HUES6 (cell line): ENCODE measurements at regions not wholly inside any gene's neighbourhood (a gene's known extent, or its start where the extent isn't known, plus 50 kb on each side); places are given as distances from the start of the nearest gene placed in this dataset.

ENCODE experiments used
- H3K27ac ChIP-seq: 2 replicates; pipeline ENCODE4 v1.7.0; 2013; ENCODE audit warnings: low read depth, mild to moderate bottlenecking, low read length, inconsistent platforms
- H3K27me3 ChIP-seq: 2 replicates; pipeline ENCODE4 v1.6.1; 2013; ENCODE audit warnings: low read length; ENCODE audit not compliant: control insufficient read depth, insufficient read depth
- H3K36me3 ChIP-seq: 2 replicates; pipeline ENCODE4 v1.6.1; 2013; ENCODE audit warnings: low read length; ENCODE audit not compliant: control insufficient read depth, insufficient read depth
- H3K4me1 ChIP-seq: 2 replicates; pipeline ENCODE4 v1.6.1; 2013; ENCODE audit warnings: low read length; ENCODE audit not compliant: control insufficient read depth, insufficient read depth
- H3K4me3 ChIP-seq: 2 replicates; pipeline ENCODE4 v1.5.1; 2013; ENCODE audit warnings: low read depth, low read length
- H3K9ac ChIP-seq: one replicate; pipeline ENCODE4 v1.6.1; 2013; ENCODE audit warnings: mild to moderate bottlenecking, low read length
- H3K9me3 ChIP-seq: 2 replicates; pipeline ENCODE4 v1.6.1; 2013; ENCODE audit warnings: low read depth, low read length; ENCODE audit not compliant: control insufficient read depth, insufficient read depth

DNA sequence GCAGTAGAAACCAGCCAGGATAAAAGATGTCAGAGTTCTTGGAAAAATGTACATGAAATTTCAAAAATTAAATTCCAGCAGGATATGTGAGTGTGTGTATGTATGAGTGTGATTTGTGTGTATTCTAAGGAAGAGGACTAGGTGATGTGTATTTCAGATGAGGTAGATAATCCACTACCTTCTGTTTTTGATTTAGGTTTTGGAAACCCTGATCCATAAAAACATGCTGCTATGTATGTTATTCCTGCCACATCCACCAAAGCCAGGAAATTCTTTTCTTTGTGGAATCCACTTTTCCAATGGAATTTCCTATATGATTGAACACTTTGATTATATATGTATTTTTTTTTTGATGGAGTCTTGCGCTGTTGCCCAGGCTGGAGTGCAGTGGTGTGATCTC, 276.9 kb downstream of the UQCRFS1 start:
- H3K9me3 ChIP-seq = no peaks in the 10 kb centered on the region
- no peak overlapping the region for H3K9ac ChIP-seq
- no peaks in the 10 kb centered on the region for H3K36me3 ChIP-seq
- H3K27me3 ChIP-seq = peaks cover 3% of the 10 kb centered on the region; the same call in 1 of the 2 replicates
- no peaks in the 10 kb centered on the region for H3K4me1 ChIP-seq
- no peak overlapping the region for H3K27ac ChIP-seq
- no peak overlapping the region for H3K4me3 ChIP-seq

GRCh38 chr19:28934631-28935030, 278.3 kb downstream of the UQCRFS1 start:
- no peak overlapping the region for H3K4me3 ChIP-seq
- H3K27ac ChIP-seq = no peak overlapping the region
- no peaks in the 10 kb centered on the region for H3K36me3 ChIP-seq
- no peaks in the 10 kb centered on the region for H3K4me1 ChIP-seq
- H3K27me3 ChIP-seq = peaks cover 3% of the 10 kb centered on the region; the same call in 1 of the 2 replicates
- H3K9ac ChIP-seq = no peak overlapping the region
- H3K9me3 ChIP-seq = no peaks in the 10 kb centered on the region

DNA sequence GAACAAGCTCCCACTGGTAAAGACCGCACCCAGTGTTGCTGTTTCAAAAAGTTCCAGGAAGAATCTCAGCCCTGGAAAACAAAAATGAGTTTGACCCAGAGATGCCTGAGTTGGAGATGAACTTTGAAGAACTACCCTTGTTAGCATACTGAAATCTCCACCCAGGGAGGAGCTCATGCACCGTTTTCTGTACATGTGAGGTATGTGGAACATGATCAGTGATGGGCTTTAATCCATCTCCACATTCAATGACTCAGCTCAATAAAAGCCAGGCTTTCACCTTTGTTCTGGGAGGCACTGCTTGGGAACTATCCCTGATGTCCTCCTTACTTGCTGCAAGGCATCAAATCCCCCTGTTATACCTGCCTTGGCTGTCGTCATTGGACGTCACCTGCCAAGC, 279.9 kb downstream of the UQCRFS1 start:
- peaks cover 3% of the 10 kb centered on the region; the same call in 1 of the 2 replicates for H3K27me3 ChIP-seq
- H3K4me3 ChIP-seq = no peak overlapping the region

GRCh38 chr19:28932446-28932845, 280.5 kb downstream of the UQCRFS1 start:
- Histone ChIP-seq H3K9ac (no peak overlapping the region), H3K36me3 (no peaks in the 10 kb centered on the region), H3K4me3 (no peak overlapping the region), H3K9me3 (no peaks in the 10 kb centered on the region), H3K27me3 (peaks cover 3% of the 10 kb centered on the region; the same call in 1 of the 2 replicates), H3K4me1 (no peaks in the 10 kb centered on the region), H3K27ac (no peak overlapping the region)

More for the DNA sequence above, 279.9 kb downstream of the UQCRFS1 start:
- Histone ChIP-seq H3K9ac (no peak overlapping the region), H3K36me3 (no peaks in the 10 kb centered on the region), H3K4me1 (no peaks in the 10 kb centered on the region), H3K27ac (no peak overlapping the region), H3K9me3 (no peaks in the 10 kb centered on the region)

DNA sequence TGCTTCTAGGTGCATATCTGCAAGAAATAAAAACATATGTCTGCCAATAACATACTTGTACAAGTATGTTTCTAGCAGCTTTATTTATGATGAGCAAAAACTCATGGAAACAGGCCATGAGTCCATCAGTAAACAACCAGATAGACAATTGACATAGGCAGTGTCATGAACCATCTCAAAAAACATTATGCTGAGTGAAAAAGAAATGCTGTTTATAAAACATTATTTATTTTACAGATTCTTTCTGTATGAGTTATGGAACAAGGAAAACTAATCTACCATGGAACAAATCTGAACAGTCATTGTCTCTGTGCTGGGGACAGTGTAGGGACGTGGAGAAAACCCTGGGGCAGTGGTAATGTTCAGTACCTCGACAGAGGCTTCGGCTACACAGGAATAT, 283.9 kb downstream of the UQCRFS1 start:
- no peak overlapping the region for H3K9ac ChIP-seq
- H3K4me3 ChIP-seq = no peak overlapping the region
- peaks cover 3% of the 10 kb centered on the region; the same call in 1 of the 2 replicates for H3K27me3 ChIP-seq
- no peaks in the 10 kb centered on the region for H3K4me1 ChIP-seq
- H3K27ac ChIP-seq = no peak overlapping the region
- no peaks in the 10 kb centered on the region for H3K9me3 ChIP-seq
- no peaks in the 10 kb centered on the region for H3K36me3 ChIP-seq

DNA sequence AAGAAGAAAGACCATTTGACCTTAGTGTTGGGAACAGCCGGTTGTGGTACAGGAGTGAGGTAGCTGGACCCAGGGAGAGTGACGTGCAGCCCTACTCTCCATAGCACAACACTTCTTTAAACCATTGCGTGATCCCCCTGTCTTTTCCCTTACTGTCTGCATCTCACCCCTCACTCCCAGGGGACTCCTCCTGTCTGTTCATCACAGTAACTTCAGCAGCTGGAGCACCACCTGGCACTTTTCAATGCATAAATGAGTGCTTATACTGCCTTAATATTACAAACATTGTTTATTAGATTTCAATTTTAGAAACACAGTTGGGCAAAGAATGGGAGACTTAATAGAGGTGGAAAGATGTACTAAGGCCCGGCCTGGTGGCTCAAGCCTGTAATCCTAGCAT, 285.5 kb downstream of the UQCRFS1 start:
- no peaks in the 10 kb centered on the region for H3K9me3 ChIP-seq

DNA sequence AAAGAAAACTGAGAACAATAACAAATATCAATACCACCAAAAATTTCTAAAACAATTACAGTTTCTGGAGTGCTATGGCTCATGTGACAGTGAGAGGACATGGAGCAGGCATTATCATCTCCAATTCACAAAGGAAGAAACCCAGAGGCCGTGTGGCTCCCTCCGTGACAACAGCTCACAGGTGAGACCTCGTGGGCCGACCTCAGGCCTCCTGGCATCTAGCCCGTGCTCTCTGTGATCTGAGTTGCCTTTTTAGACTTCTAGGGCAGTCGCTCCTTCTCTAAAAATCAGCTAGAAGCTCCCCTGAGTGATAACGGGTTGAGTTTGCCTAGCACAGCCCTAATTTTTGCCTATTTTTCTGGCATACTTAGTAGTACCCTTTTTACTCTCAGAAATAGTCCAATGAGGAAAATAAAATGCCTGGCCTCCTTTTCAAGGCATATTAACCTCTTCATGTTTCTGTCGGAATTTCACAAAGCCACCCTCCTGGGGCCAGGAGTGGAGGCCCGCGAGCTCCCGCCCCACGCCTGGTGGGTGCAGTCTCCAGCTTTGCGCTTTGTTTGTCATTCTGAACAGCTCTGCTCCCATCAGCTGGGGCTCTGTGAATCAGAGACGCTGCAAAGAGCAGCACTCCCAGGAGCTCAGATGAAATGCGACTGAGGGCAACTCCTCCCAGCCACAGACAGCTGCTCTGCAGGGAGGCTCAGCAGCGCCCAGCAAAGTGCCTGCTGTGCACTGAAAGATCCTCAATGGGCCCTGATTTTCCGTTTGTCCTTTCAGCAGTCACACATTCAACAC, 292.5 kb downstream of the UQCRFS1 start:
- Histone ChIP-seq H3K36me3 (no peaks in the 10 kb centered on the region), H3K27ac (no peak overlapping the region), H3K9ac (no peak overlapping the region), H3K4me3 (no peak overlapping the region), H3K27me3 (no peaks in the 10 kb centered on the region), H3K9me3 (no peaks in the 10 kb centered on the region), H3K4me1 (peaks cover 11% of the 10 kb centered on the region)

More for the DNA sequence above, 285.5 kb downstream of the UQCRFS1 start:
- H3K36me3 ChIP-seq = no peaks in the 10 kb centered on the region
- H3K9ac ChIP-seq = no peak overlapping the region
- H3K4me1 ChIP-seq = no peaks in the 10 kb centered on the region
- no peak overlapping the region for H3K4me3 ChIP-seq
- peaks cover 3% of the 10 kb centered on the region; the same call in 1 of the 2 replicates for H3K27me3 ChIP-seq
- no peak overlapping the region for H3K27ac ChIP-seq

DNA sequence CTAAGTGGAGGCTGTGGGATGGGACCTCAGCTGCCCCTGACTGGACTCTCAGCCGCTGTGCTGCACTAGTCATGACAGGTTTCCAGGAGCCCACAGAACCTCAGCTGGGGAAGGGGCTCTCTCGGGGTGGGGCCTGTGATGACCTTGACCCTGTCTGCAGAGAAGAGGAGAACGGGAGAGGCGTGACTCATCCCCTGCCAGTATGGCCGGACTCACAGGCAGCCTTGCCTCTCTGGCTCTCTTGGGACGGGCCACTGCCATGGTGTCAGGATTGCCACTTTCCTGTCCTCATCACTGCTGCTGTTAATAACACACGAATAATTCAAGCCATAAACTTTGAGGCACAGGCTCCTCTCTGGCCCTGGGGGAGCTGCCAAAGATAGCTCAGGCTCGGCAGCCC, 295.3 kb downstream of the UQCRFS1 start:
- H3K4me3 ChIP-seq = no peak overlapping the region
- H3K27me3 ChIP-seq = no peaks in the 10 kb centered on the region
- H3K9ac ChIP-seq = no peak overlapping the region
- no peaks in the 10 kb centered on the region for H3K9me3 ChIP-seq
- H3K27ac ChIP-seq = no peak overlapping the region
- H3K4me1 ChIP-seq = peaks cover 11% of the 10 kb centered on the region
- no peaks in the 10 kb centered on the region for H3K36me3 ChIP-seq

GRCh38 chr19:28915737-28916460, 297.1 kb downstream of the UQCRFS1 start:
- no peaks in the 10 kb centered on the region for H3K36me3 ChIP-seq
- H3K4me1 ChIP-seq = peaks cover 7% of the 10 kb centered on the region
- no peaks in the 10 kb centered on the region for H3K27me3 ChIP-seq
- H3K9ac ChIP-seq = no peak overlapping the region
- H3K9me3 ChIP-seq = no peaks in the 10 kb centered on the region
- no peak overlapping the region for H3K27ac ChIP-seq
- no peak overlapping the region for H3K4me3 ChIP-seq

- Histone ChIP-seq H3K36me3 (no peaks in the 10 kb centered on the region), H3K27ac (no peak overlapping the region), H3K9ac (no peak overlapping the region), H3K9me3 (no peaks in the 10 kb centered on the region), H3K4me1 (peaks cover under 1% of the 10 kb centered on the region), H3K4me3 (no peak overlapping the region), H3K27me3 (no peaks in the 10 kb centered on the region)
These were observed 297.7 kb downstream of the UQCRFS1 start for GRCh38 chr19:28915202-28915601.

DNA sequence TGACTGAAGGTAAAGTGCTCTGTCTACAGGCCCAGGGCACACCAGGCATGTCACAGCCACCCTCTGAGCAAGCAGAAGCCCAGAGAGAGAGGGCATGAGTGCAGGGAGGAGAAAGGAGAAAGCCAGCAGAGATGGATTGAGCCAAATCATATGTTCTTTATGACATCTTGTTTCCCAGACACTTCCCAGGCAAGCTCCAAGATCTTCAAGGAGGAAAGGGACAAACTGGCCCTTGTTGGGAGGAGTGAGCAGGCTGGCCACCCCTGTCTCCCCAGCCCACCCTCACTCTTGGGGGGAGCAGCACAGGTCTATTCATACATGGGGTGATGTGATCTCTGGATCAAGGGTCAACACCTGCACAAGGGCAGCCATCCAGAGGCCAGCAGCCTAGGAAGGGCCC, 298.8 kb downstream of the UQCRFS1 start:
- Histone ChIP-seq H3K9ac (no peak overlapping the region), H3K4me1 (no peaks in the 10 kb centered on the region), H3K4me3 (no peak overlapping the region), H3K9me3 (no peaks in the 10 kb centered on the region), H3K36me3 (no peaks in the 10 kb centered on the region), H3K27ac (no peak overlapping the region), H3K27me3 (no peaks in the 10 kb centered on the region)
